HEK293T (cell line): ENCODE measurements at regions not wholly inside any gene's neighbourhood (a gene's known extent, or its start where the extent isn't known, plus 50 kb on each side); places are given as distances from the start of the nearest gene placed in this dataset.
"Not testable (repeated sequence)": the region's sequence is repeated elsewhere in the genome, so short reads cannot be mapped to it uniquely, and the experiment has no call there.

Source experiments
- CTBP1 ChIP-seq: fragments of 450-650 bp; IDR thresholded peaks from 2 replicates; pipeline ENCODE4 v1.6.1; 2016; ENCODE audit warnings: borderline replicate concordance
- ELF4 ChIP-seq: fragments of 450-650 bp; IDR thresholded peaks from 2 replicates; pipeline ENCODE4 v1.6.1; 2017; ENCODE audit warnings: antibody characterized with exemption
- FOXA1 ChIP-seq: fragments of 450-650 bp; IDR thresholded peaks from 2 replicates; pipeline ENCODE4 v1.6.1; 2016; ENCODE audit warnings: mild to moderate bottlenecking
- FOXM1 ChIP-seq: fragments of 450-650 bp; IDR thresholded peaks from 2 replicates; pipeline ENCODE4 v1.6.1; 2017; ENCODE audit warnings: mild to moderate bottlenecking, borderline replicate concordance
- HDGF ChIP-seq: fragments of 450-650 bp; IDR thresholded peaks from 2 replicates; pipeline ENCODE4 v1.6.1; 2017; ENCODE audit warnings: antibody characterized with exemption, borderline replicate concordance
- L3MBTL2 ChIP-seq: fragments of 450-650 bp; conservative IDR thresholded peaks from 2 replicates; pipeline ENCODE4 v1.6.1; 2016; ENCODE audit warnings: mild to moderate bottlenecking
- NFRKB ChIP-seq: fragments of 450-650 bp; IDR thresholded peaks from 2 replicates; pipeline ENCODE4 v1.6.1; 2016; ENCODE audit warnings: mild to moderate bottlenecking, moderate library complexity
- SP1 ChIP-seq: fragments of 450-650 bp; IDR thresholded peaks from 2 replicates; pipeline ENCODE4 v1.6.1; 2017
- SUZ12 ChIP-seq: fragments of 450-650 bp; IDR thresholded peaks from 2 replicates; pipeline ENCODE4 v1.6.1; 2016; ENCODE audit warnings: mild to moderate bottlenecking
- ZNF384 ChIP-seq: fragments of 450-650 bp; IDR thresholded peaks from 2 replicates; pipeline ENCODE4 v1.6.1; 2016

- TF ChIP-seq ZNF384, CTBP1, NFRKB, SP1, SUZ12, L3MBTL2, HDGF, FOXA1, ELF4, FOXM1: not testable (repeated sequence)
These were observed 363.9 kb upstream of the NPAP1 start for GRCh38 chr15:24311692-24312091.
